Posterior cingulate gyrus (tissue), 11 donors: ENCODE measurements at regions not wholly inside any gene's neighbourhood (a gene's known extent, or its start where the extent isn't known, plus 50 kb on each side); places are given as distances from the start of the nearest gene placed in this dataset.
"Not testable (repeated sequence)": the region's sequence is repeated elsewhere in the genome, so short reads cannot be mapped to it uniquely, and the experiment has no call there.

Experiments used
- DNase-seq, 10 donors: peaks; one replicate each; pipeline versions ENCODE4 v3.0.0 to v3.0.0-alpha.2; 2020 to 2021; ENCODE audit warnings: mixed read lengths in 3 of 10
- intact Hi-C: fragments of 100-400 bp; cut with DNase I; formaldehyde crosslinking; loops from one replicate; pipeline ENCODE4 v1.15.1; 2023

GRCh38 chr15:95196176-95196915, 965.0 kb downstream of the MCTP2 start:
- DNase-seq = no peak
- intact Hi-C loops = no loop called here

- intact Hi-C loops = no loop called here
- DNase-seq = no peak
These were observed 971.4 kb downstream of the MCTP2 start for GRCh38 chr15:95202569-95203349.

GRCh38 chr15:95205077-95205476, 973.7 kb downstream of the MCTP2 start:
- intact Hi-C loops = no loop called here
- no peak for DNase-seq

GRCh38 chr15:95205830-95206229, 974.5 kb downstream of the MCTP2 start:
- DNase-seq, intact Hi-C loops: not testable (repeated sequence)

GRCh38 chr15:95208071-95208470, 976.7 kb downstream of the MCTP2 start:
- intact Hi-C loops = no loop called here

GRCh38 chr15:95208988-95209387, 977.6 kb downstream of the MCTP2 start:
- DNase-seq = no peak
- intact Hi-C loops = no loop called here

More at GRCh38 chr15:95208071-95208470, 976.7 kb downstream of the MCTP2 start:
- DNase-seq = no peak

GRCh38 chr15:95210436-95210981, 979.1 kb downstream of the MCTP2 start:
- DNase-seq = no peak
- intact Hi-C loops = no loop called here

- intact Hi-C loops = no loop called here
- DNase-seq = no peak
These were observed 983.7 kb downstream of the MCTP2 start for GRCh38 chr15:95215017-95215416.

- intact Hi-C loops = no loop called here
- DNase-seq = no peak
These were observed 995.5 kb downstream of the MCTP2 start for GRCh38 chr15:95226835-95227234.

- intact Hi-C loops = no loop called here
- DNase-seq = no peak
These were observed 995.9 kb downstream of the MCTP2 start for GRCh38 chr15:95227235-95227634.

- intact Hi-C loops = no loop called here
- no peak for DNase-seq
These were observed 997.6 kb downstream of the MCTP2 start for GRCh38 chr15:95228856-95229555.

- intact Hi-C loops = no loop called here
- DNase-seq = no peak
These were observed 1003.7 kb downstream of the MCTP2 start for GRCh38 chr15:95235033-95235432.

- intact Hi-C loops = no loop called here
- no peak for DNase-seq
These were observed 1016.0 kb downstream of the MCTP2 start for GRCh38 chr15:95247071-95247984.

- DNase-seq = no peak
- intact Hi-C loops = no loop called here
These were observed 1018.2 kb downstream of the MCTP2 start for GRCh38 chr15:95249524-95249923.

- intact Hi-C loops = no loop called here
- DNase-seq = no peak
These were observed 1021.0 kb downstream of the MCTP2 start for GRCh38 chr15:95252404-95252803.

GRCh38 chr15:95254263-95254662, 1022.9 kb downstream of the MCTP2 start:
- no peak for DNase-seq
- intact Hi-C loops = no loop called here

GRCh38 chr15:95259513-95259912, 1028.2 kb downstream of the MCTP2 start:
- DNase-seq = peak in 9 of 10 donors; percentile 30 to 91 (median 64)
- intact Hi-C loops = loop anchor here (1.0 to 5.0 kb wide), 3 partner anchors 1086 to 1633 kb away; no protein-coding TSS in a partner anchor

GRCh38 chr15:95259965-95260364, 1028.6 kb downstream of the MCTP2 start:
- no peak for DNase-seq
- intact Hi-C loops = loop anchor here (1.0 to 5.0 kb wide), 3 partner anchors 1085 to 1632 kb away; no protein-coding TSS in a partner anchor

- DNase-seq = no peak
- intact Hi-C loops = no loop called here
These were observed 1029.5 kb downstream of the MCTP2 start for GRCh38 chr15:95260856-95261255.

GRCh38 chr15:95261546-95261945, 1030.2 kb downstream of the MCTP2 start:
- intact Hi-C loops = no loop called here
- no peak for DNase-seq
